ENCODE measurements at regions not wholly inside any gene's neighbourhood (a gene's known extent, or its start where the extent isn't known, plus 50 kb on each side); places are given as distances from the start of the nearest gene placed in this dataset.

- DNase-seq (ENCODE audit: low read depth): no peak
- TF ChIP-seq, protein P1, sequence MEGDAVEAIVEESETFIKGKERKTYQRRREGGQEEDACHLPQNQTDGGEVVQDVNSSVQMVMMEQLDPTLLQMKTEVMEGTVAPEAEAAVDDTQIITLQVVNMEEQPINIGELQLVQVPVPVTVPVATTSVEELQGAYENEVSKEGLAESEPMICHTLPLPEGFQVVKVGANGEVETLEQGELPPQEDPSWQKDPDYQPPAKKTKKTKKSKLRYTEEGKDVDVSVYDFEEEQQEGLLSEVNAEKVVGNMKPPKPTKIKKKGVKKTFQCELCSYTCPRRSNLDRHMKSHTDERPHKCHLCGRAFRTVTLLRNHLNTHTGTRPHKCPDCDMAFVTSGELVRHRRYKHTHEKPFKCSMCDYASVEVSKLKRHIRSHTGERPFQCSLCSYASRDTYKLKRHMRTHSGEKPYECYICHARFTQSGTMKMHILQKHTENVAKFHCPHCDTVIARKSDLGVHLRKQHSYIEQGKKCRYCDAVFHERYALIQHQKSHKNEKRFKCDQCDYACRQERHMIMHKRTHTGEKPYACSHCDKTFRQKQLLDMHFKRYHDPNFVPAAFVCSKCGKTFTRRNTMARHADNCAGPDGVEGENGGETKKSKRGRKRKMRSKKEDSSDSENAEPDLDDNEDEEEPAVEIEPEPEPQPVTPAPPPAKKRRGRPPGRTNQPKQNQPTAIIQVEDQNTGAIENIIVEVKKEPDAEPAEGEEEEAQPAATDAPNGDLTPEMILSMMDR (IDR thresholded peaks at IDR 0.05; ENCODE audit: low read depth, low read length, missing control alignments): no peak
- no peak overlapping the region for H3K4me3 ChIP-seq (ENCODE audit: low read depth, low read length)
- in situ Hi-C loops (cut with HindIII; ENCODE audit: low sequenced_read_pairs): no loop called here
Observed at GRCh38 chr1:106954661-106955229, 101.7 kb upstream of the PRMT6 start.

DNA sequence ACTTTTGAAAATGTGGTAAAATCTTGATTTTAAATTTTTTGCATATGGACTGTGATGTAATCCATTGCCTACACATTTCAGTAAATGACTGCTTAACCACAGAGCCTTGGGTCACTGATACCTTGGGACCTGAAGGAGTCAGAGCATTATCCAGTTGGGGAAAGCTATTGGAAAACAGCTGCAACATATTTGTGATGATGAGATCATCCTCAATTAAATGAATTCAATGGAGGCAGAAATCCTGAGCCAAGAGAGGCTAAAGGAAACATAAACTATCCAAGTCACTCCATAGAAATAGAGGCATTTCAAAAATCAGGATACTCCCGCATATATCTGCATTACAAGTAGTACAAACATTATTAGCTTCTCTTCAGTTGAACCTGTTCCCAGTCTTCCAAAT is 99.8 kb upstream of the PRMT6 start:
- no peak for DNase-seq (ENCODE audit: low read depth)
- no peak overlapping the region for H3K4me3 ChIP-seq (ENCODE audit: low read depth, low read length)
- TF ChIP-seq, protein P1 (IDR thresholded peaks at IDR 0.05; ENCODE audit: low read depth, low read length, missing control alignments): no peak
- in situ Hi-C loops (cut with HindIII; ENCODE audit: low sequenced_read_pairs): no loop called here

GRCh38 chr1:106957795-106958194 is 98.7 kb upstream of the PRMT6 start:
- in situ Hi-C loops (cut with HindIII; ENCODE audit: low sequenced_read_pairs): no loop called here
- DNase-seq (ENCODE audit: low read depth): no peak
- TF ChIP-seq, protein P1 (IDR thresholded peaks at IDR 0.05; ENCODE audit: low read depth, low read length, missing control alignments): no peak
- H3K4me3 ChIP-seq (ENCODE audit: low read depth, low read length): no peak overlapping the region

DNA sequence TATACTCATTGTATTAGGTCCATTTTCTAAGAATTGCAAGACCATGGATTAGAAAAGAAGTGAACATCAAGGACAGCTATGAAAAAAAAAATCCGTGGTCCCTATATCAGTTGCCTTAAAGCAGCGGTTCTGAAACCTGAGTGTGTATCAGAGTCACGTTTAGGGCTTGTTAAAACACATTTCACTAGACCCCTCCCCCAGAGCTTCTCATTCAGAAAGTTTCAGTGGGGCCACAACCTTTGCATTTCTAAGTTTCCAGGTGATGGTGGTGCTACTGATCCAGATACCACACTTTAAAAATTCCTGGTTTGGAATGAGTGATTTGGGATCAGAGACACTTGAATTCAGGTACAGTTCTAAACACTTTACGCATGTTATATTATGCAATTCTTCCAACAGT is 96.1 kb upstream of the PRMT6 start:
- no peak for DNase-seq (ENCODE audit: low read depth)
- no peak overlapping the region for H3K4me3 ChIP-seq (ENCODE audit: low read depth, low read length)
- in situ Hi-C loops (cut with HindIII; ENCODE audit: low sequenced_read_pairs): no loop called here
- TF ChIP-seq, protein P1 (IDR thresholded peaks at IDR 0.05; ENCODE audit: low read depth, low read length, missing control alignments): no peak

DNA sequence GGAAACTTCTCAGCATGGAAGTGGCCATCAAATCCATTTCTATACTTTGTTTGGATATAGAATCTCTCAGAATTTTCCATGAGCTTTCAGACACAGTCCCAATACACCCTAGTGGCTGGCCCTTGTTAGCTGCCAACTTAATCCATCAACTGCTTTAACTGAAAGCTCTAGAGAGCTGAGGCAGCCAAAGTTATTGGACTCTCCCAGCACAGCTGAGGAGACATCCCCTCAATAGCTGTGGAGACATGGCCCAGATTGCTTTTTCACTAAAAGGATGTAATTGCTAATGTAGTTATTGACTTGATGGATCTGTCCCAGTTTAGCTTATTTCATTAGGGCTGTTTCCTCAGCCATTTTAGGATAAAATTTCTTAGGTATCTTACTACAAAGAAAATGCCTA is 94.8 kb upstream of the PRMT6 start:
- in situ Hi-C loops (cut with HindIII; ENCODE audit: low sequenced_read_pairs): no loop called here
- no peak for DNase-seq (ENCODE audit: low read depth)
- H3K4me3 ChIP-seq (ENCODE audit: low read depth, low read length): no peak overlapping the region
- TF ChIP-seq, protein P1 (IDR thresholded peaks at IDR 0.05; ENCODE audit: low read depth, low read length, missing control alignments): no peak

DNA sequence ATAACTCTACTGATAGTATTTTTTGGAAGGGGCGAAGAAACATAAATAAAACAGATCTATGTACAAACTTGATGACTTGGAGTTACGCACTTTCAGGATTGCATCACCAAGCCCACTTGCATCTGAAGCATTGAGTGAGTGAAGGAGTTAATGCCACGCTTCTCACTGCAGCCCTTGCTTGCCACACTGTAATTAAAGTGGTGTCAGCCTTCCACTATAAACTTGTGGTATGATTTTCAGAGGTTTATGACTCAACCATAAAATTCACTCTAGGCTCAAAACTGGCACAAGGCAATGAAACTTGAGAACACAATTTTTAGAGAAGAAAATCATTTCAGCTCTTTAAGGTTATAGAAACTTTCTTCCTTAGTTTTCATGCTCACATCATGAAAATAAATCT is 93.9 kb upstream of the PRMT6 start:
- no peak for DNase-seq (ENCODE audit: low read depth)
- H3K4me3 ChIP-seq (ENCODE audit: low read depth, low read length): no peak overlapping the region
- in situ Hi-C loops (cut with HindIII; ENCODE audit: low sequenced_read_pairs): no loop called here
- TF ChIP-seq, protein P1 (IDR thresholded peaks at IDR 0.05; ENCODE audit: low read depth, low read length, missing control alignments): no peak
